ENCODE measurements at regions not wholly inside any gene's neighbourhood (a gene's known extent, or its start where the extent isn't known, plus 50 kb on each side); places are given as distances from the start of the nearest gene placed in this dataset.

GRCh38 chr1:94680039-94680377, 138.4 kb upstream of the F3 start:
- WGBS, 2 donors, result 21 to 70% methylated on average over 3 of the region's 3 CpGs
- intact Hi-C loops (cut with DNase I), result no loop called here
- peaks cover 0 to 26% (median 0%) of the 10 kb centered on the region in 3 donors for H3K4me1 ChIP-seq
- DNase-seq, result no peak
- no peak overlapping the region for H3K4me3 ChIP-seq
- H3K27ac ChIP-seq, result peak overlapping the region in 2 of 4 donors; percentile 13 to 78
- H3K27me3 ChIP-seq, result peaks cover 0 to 31% (median 0%) of the 10 kb centered on the region in 4 donors
- TF ChIP-seq POLR2A (IDR thresholded peaks at IDR 0.05), result no peak
- no peak for TF ChIP-seq CTCF (IDR thresholded peaks at IDR 0.05)
- H3K9me3 ChIP-seq, result no peaks in the 10 kb centered on the region
- H3K36me3 ChIP-seq, result no peaks in the 10 kb centered on the region

DNA sequence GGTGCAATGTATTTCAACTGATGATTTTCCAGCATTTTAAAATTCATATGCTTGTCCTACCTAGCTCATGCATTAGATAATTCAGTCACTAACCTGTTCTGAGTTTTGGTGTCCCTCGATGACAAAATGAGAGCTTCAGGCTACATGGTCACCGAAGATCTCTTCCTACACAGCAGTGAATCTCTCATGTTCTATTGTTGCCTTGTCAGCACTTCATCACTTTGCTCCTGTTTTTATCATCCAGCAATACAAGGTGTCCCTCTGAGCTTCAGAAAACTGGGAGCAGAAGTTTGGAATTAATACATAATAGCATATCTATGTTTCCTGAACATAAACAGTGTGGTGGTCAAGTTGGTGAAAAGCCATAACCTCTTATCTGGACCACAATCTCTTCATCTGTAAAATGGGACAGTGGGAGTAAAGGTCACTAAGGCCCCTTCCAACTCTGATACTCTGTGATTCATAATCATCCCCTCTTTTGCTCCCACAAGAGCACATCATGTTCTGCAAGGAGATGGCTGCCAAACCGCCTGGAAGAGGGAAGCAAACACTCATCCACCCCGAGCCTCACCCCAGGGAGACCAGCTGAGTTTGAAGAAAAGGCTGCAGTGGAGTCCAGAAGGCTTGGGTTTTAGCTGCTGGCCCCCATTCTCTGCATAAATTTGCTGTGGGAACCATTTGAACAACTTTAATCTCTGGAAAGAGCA, 137.9 kb upstream of the F3 start:
- peak overlapping the region in 2 of 4 donors; percentile 57 to 78 for H3K27ac ChIP-seq
- H3K4me1 ChIP-seq, result peaks cover 0 to 26% (median 0%) of the 10 kb centered on the region in 3 donors
- intact Hi-C loops (cut with DNase I), result no loop called here
- H3K36me3 ChIP-seq, result no peaks in the 10 kb centered on the region
- 70 to 79% methylated on average over 3 to 4 of the region's 4 CpGs for WGBS, 2 donors
- no peaks in the 10 kb centered on the region for H3K9me3 ChIP-seq
- TF ChIP-seq POLR2A (IDR thresholded peaks at IDR 0.05), result no peak
- no peak for TF ChIP-seq CTCF (IDR thresholded peaks at IDR 0.05)
- DNase-seq, result no peak
- H3K27me3 ChIP-seq, result peaks cover 0 to 31% (median 0%) of the 10 kb centered on the region in 4 donors
- no peak overlapping the region for H3K4me3 ChIP-seq

- Histone ChIP-seq H3K36me3 (no peaks in the 10 kb centered on the region), H3K4me3 (no peak overlapping the region), H3K27me3 (peaks cover 0 to 21% (median 0%) of the 10 kb centered on the region in 4 donors), H3K27ac (peak overlapping the region in 2 of 4 donors; percentile 57 to 78), H3K9me3 (no peaks in the 10 kb centered on the region), H3K4me1 (peaks cover 0 to 26% (median 0%) of the 10 kb centered on the region in 3 donors)
- WGBS, 2 donors, result 59 to 76% methylated on average over 7 to 11 of the region's 11 CpGs
- intact Hi-C loops (cut with DNase I), result no loop called here
- DNase-seq, result no peak
- no peak for TF ChIP-seq POLR2A (IDR thresholded peaks at IDR 0.05)
These were observed 136.8 kb upstream of the F3 start for GRCh38 chr1:94678202-94678848.

GRCh38 chr1:94677714-94678113, 136.2 kb upstream of the F3 start:
- intact Hi-C loops (cut with DNase I), result no loop called here
- Histone ChIP-seq H3K9me3 (no peaks in the 10 kb centered on the region), H3K27me3 (peaks cover 0 to 21% (median 0%) of the 10 kb centered on the region in 4 donors), H3K27ac (peak overlapping the region in 1 of 4 donors; percentile 57), H3K36me3 (no peaks in the 10 kb centered on the region), H3K4me3 (no peak overlapping the region), H3K4me1 (peaks cover 0 to 26% (median 0%) of the 10 kb centered on the region in 3 donors)
- 64 to 68% methylated on average over 5 to 6 of the region's 7 CpGs for WGBS, 2 donors
- DNase-seq, result no peak
- TF ChIP-seq POLR2A (IDR thresholded peaks at IDR 0.05), result no peak
- TF ChIP-seq CTCF (IDR thresholded peaks at IDR 0.05), result no peak

DNA sequence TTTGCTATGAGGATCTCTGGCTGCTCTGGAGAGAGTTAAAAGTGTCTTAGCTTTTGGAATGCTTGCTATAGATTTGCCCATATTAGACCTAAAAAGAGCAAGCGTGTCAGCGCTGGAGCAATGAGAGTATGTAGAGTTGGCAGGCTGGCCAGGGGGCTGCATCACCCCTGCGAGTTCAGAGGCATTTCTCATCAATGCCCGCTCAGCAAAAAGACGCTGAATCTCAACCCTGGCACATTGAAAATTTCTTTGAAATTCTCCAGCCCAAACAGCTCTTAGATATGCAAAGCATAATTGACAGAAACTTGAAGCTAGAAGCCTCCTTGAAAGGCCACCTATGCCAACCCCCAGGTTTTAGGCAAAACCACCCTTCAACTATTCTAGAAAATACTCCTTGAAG, 135.5 kb upstream of the F3 start:
- Histone ChIP-seq H3K27ac (peak overlapping the region in 2 of 4 donors; percentile 22 to 35), H3K4me1 (peaks cover 0 to 26% (median 0%) of the 10 kb centered on the region in 3 donors), H3K36me3 (no peaks in the 10 kb centered on the region), H3K9me3 (no peaks in the 10 kb centered on the region), H3K4me3 (no peak overlapping the region), H3K27me3 (peaks cover 0 to 21% (median 0%) of the 10 kb centered on the region in 4 donors)
- TF ChIP-seq POLR2A (IDR thresholded peaks at IDR 0.05), result no peak
- TF ChIP-seq CTCF (IDR thresholded peaks at IDR 0.05), result no peak
- no peak for DNase-seq
- 44 to 55% methylated on average over 5 of the region's 5 CpGs for WGBS, 2 donors
- intact Hi-C loops (cut with DNase I), result no loop called here
